GM13977 (cell line): ENCODE measurements at regions not wholly inside any gene's neighbourhood (a gene's known extent, or its start where the extent isn't known, plus 50 kb on each side); places are given as distances from the start of the nearest gene placed in this dataset.

Experiments used
- DNase-seq: peaks from one replicate; pipeline ENCODE4 v3.0.0; 2012; ENCODE audit warnings: low spot score
- in situ Hi-C: fragments of 300-500 bp; cut with MboI; formaldehyde crosslinking; loops from one replicate; pipeline ENCODE4 v1.12.0; 2022; ENCODE audit warnings: low sequenced_read_pairs, low pct_unique_long_range_greater_than_20kb, mixed read lengths, inconsistent platforms; ENCODE audit not compliant: unreplicated experiment
- TF ChIP-seq, protein P1 (sequence below): IDR thresholded peaks from 2 replicates; pipeline ENCODE4 v1.5.1; 2012; ENCODE audit warnings: mild to moderate bottlenecking, control low read depth; ENCODE audit not compliant: insufficient read depth; ENCODE audit errors: extremely low read depth, missing control alignments

DNA sequence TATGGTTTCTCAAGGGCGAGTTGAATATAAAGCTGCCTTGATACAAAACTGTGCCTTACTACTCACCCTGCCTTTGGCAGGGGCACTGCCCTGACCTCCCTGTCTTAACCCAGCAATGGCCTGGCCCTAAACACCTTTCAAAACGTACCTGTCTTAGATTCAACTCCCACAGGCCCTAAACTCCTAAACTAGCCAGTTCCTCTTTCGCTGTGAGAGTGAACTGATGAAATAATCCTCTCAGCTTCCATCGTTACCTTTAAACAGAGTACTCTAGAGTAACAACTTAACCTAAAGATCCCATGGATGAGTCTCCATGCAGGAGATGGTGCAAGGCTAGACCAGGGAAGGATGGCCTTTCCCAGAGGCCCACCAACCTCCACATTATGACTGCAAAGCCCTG is 133.0 kb upstream of the THBS1 start:
- in situ Hi-C loops = no loop called here
- no peak for DNase-seq
- TF ChIP-seq, protein P1, sequence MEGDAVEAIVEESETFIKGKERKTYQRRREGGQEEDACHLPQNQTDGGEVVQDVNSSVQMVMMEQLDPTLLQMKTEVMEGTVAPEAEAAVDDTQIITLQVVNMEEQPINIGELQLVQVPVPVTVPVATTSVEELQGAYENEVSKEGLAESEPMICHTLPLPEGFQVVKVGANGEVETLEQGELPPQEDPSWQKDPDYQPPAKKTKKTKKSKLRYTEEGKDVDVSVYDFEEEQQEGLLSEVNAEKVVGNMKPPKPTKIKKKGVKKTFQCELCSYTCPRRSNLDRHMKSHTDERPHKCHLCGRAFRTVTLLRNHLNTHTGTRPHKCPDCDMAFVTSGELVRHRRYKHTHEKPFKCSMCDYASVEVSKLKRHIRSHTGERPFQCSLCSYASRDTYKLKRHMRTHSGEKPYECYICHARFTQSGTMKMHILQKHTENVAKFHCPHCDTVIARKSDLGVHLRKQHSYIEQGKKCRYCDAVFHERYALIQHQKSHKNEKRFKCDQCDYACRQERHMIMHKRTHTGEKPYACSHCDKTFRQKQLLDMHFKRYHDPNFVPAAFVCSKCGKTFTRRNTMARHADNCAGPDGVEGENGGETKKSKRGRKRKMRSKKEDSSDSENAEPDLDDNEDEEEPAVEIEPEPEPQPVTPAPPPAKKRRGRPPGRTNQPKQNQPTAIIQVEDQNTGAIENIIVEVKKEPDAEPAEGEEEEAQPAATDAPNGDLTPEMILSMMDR = no peak

DNA sequence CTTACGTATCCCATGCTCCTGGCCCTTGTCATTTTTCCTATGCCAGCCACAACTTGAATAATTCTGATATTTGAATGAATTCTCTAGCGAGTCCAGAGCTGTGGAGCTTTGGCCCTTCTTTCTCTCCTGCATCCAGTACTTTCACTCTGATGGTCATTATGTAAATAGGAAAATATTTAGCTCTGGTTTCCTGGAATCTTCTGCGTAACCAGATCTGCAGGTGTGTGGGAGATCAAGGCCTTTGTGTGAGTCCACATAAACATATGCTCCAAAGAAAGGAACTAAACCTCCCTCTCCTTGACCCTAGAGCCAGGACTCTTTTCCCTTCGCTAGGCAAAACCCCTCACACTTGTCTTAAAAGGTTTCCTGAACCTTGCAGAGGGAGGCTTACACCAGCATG is 132.5 kb upstream of the THBS1 start:
- TF ChIP-seq, protein P1 = no peak
- no peak for DNase-seq
- in situ Hi-C loops = no loop called here

DNA sequence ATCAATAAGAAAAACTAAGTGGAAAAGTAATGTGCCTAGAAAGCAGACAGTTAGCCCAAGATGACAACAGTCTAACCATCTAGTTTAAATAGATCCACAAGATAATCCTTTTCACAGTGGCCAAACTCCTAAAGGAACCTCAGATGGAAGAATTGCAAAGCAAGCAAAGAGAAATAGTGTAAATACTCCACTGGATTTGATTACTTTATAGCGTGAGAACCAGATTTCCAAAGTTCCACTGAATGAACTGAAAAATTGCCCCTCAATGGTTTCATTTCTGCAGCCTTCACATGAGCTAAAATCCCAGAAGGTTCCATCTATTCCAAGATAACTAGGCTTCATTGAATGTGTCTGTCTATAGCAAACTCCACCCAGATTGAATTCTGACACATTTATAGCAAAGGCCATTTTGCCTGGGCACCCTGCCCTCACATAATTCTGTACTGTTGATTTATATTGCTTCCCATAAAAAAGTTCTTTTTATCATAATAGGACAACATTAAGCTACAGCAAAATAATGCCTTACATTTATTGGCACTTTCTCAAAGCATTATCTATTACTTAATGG is 129.7 kb upstream of the THBS1 start:
- TF ChIP-seq, protein P1 = no peak
- DNase-seq = no peak
- in situ Hi-C loops = no loop called here

DNA sequence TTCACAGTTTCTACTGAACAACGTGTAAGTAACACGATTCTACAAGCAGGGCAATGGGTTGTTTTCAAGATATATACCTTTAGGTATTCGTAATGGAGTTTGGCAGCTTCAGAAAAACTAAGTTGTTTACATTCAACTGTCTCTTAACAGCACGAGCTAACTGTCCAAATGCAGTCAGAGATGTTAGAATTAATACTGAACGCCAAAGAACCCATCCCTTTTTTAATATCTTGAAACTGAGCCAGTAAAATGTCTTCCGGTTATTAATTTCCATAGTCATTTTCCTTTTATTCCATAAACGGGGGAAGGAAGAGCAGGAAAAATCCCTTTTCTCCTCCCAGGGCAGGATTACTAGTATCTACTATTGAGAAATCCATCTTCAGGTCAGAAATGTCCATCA is 129.0 kb upstream of the THBS1 start:
- TF ChIP-seq, protein P1 = no peak
- DNase-seq = no peak
- in situ Hi-C loops = no loop called here

DNA sequence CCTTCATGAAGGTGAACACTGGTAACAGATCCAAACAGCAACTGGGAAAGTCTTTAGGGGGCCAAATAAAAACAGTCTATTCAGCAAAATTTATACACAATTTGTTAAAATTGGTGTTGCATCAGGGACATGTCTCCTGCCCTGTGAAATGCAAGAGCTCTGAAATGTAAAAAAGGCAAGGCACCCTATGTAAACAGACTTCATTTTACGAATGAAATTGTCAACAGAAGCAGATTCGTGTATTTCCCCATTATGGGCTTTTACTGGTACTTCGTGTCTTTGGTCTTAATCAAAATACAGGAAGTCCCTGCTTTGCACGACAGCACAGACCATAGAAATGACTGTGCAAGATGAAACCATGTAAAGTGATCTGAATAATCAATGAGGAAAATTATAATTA is 127.3 kb upstream of the THBS1 start:
- in situ Hi-C loops = no loop called here
- DNase-seq = peak; percentile 48
- TF ChIP-seq, protein P1 = no peak

DNA sequence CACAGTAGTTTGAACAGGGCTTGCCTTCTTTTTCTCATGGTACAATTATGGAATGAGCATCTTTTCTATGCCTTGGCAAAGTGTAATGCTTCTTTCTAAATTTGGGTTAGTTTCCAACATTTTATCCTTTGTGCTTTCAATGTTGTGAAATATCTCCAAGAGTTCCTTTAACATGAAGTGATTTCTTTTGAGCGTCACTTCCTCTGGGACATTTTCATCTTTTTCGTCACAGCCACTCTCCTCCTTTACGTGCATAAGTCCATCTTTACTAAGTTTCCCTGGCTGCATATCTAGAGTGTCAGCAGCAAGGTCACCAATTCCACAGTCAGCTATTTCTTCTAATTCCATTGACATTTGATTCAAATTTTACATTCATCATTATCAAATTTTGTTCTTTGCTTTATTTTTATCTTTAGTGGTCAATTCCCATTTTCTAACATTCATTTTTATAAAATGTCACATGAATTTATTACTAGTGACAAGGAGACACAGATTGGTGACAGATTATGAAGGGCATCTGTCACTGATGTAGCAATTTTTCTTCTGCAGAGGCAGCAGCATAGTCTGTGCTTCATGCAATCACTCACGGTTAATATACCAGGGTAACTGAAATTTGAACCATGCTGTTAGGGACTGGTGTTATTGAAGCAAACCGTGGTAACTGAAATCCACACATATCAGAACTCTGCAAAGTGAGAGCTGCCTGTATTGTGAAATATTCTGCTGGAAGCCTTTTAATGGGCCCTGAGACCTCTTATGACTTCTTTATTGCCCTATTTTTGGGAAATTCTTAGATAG is 126.5 kb upstream of the THBS1 start:
- no peak for DNase-seq
- in situ Hi-C loops = no loop called here
- TF ChIP-seq, protein P1 = no peak
